H1 (cell line): ENCODE measurements at regions not wholly inside any gene's neighbourhood (a gene's known extent, or its start where the extent isn't known, plus 50 kb on each side); places are given as distances from the start of the nearest gene placed in this dataset.

Experiments
- CTCF ChIA-PET: fragments of 300-600 bp; sonication (Branson Sonifier 250); formaldehyde crosslinking; loops from one replicate; lab custom pipeline; 2021; ENCODE audit not compliant: partially characterized antibody; lab: Charles Lee
- POLR2A ChIA-PET: fragments of 300-600 bp; sonication (Branson Sonifier 250); formaldehyde crosslinking; loops from one replicate; lab custom pipeline; 2021; ENCODE audit warnings: inconsistent platforms; ENCODE audit not compliant: partially characterized antibody; lab: Charles Lee
- DNase-seq, 2 experiments: peaks; one replicate each; pipeline versions ENCODE4 v3.0.0 to v3.0.0-alpha.2; 2010 to 2022; ENCODE audit warnings: low spot score in 2 of 2, low read depth in 1 of 2, mixed read lengths in 1 of 2
- FAIRE-seq: peaks from 2 replicates; lab custom pipeline; 2011; peaks lifted over from hg19 to GRCh38; lab: Jason Lieb, UNC
- H2AFZ ChIP-seq: 2 replicates; pipeline ENCODE4 v1.8.1; 2012; ENCODE audit warnings: low read length, inconsistent platforms
- H2AK5ac ChIP-seq: 2 replicates; pipeline ENCODE4 v1.6.1; 2013; ENCODE audit warnings: low read depth, low read length
- H2BK120ac ChIP-seq: replicated peaks from 2 replicates; pipeline ENCODE3; 2013; ENCODE audit warnings: low read depth, low read length, inconsistent platforms
- H2BK12ac ChIP-seq: 2 replicates; pipeline ENCODE4 v1.6.1; 2013; ENCODE audit warnings: low read depth, low read length
- H2BK15ac ChIP-seq: 2 replicates; pipeline ENCODE4 v1.6.1; 2013; ENCODE audit warnings: low read length
- H2BK20ac ChIP-seq: 2 replicates; pipeline ENCODE4 v1.6.1; 2013; ENCODE audit warnings: low read length
- H2BK5ac ChIP-seq: 2 replicates; pipeline ENCODE4 v1.6.1; 2013; ENCODE audit warnings: low read depth, low read length
- H3K14ac ChIP-seq: 2 replicates; pipeline ENCODE4 v1.6.1; 2013; ENCODE audit warnings: inconsistent platforms; ENCODE audit not compliant: insufficient read length
- H3K18ac ChIP-seq: 2 replicates; pipeline ENCODE4 v1.6.1; 2013; ENCODE audit warnings: low read length; ENCODE audit errors: extremely low read depth
- H3K23ac ChIP-seq: 2 replicates; pipeline ENCODE4 v1.6.1; 2013; ENCODE audit warnings: inconsistent platforms; ENCODE audit not compliant: insufficient read length
- H3K23me2 ChIP-seq: 2 replicates; pipeline ENCODE4 v1.6.1; 2013; ENCODE audit warnings: low read depth, low read length
- H3K27ac ChIP-seq: 2 replicates; pipeline ENCODE4 v1.6.1; 2011; ENCODE audit warnings: low read depth, low read length, inconsistent platforms
- H3K27me3 ChIP-seq, 4 experiments: replicated peaks in 1 of 4; 1 replicate in 1 of 4; 2 replicates in 3 of 4; pipeline versions ENCODE4 v1.6.1 to v1.8.1; 2011 to 2013; ENCODE audit warnings: low read length in 3 of 4, mild to moderate bottlenecking in 3 of 4, inconsistent platforms in 2 of 4, mixed read lengths in 2 of 4, moderate library complexity in 1 of 4; ENCODE audit not compliant: control insufficient read depth in 3 of 4, insufficient read depth in 3 of 4; ENCODE audit errors: extremely low read depth in 1 of 4
- H3K36me3 ChIP-seq, 4 experiments: 2 replicates each; pipeline versions ENCODE4 v1.6.1 to v1.8.1; 2011 to 2013; ENCODE audit warnings: mild to moderate bottlenecking in 4 of 4, low read length in 3 of 4, moderate library complexity in 2 of 4, control low read depth in 1 of 4, inconsistent platforms in 1 of 4; ENCODE audit not compliant: insufficient read depth in 4 of 4, control insufficient read depth in 2 of 4
- H3K4ac ChIP-seq: replicated peaks from 2 replicates; pipeline ENCODE3; 2013; ENCODE audit warnings: low read length, low read depth, mixed read lengths, inconsistent platforms; ENCODE audit not compliant: insufficient read length
- H3K4me1 ChIP-seq, 4 experiments: replicated peaks in 1 of 4; 1 replicate in 1 of 4; 2 replicates in 3 of 4; pipeline versions ENCODE4 v1.6.1 to v1.8.1; 2011 to 2013; ENCODE audit warnings: low read length in 3 of 4, inconsistent platforms in 2 of 4, mixed read lengths in 1 of 4; ENCODE audit not compliant: insufficient read depth in 4 of 4, control insufficient read depth in 3 of 4
- H3K4me2 ChIP-seq, 2 experiments: 2 replicates each; pipeline versions ENCODE4 v1.6.1 to v1.8.1; 2011 to 2013; ENCODE audit warnings: low read depth in 2 of 2, low read length in 2 of 2, control low read depth in 1 of 2, inconsistent platforms in 1 of 2, mild to moderate bottlenecking in 1 of 2; ENCODE audit not compliant: insufficient read depth in 1 of 2
- H3K4me3 ChIP-seq, 4 experiments: fragments of 200-600, 300-600 bp in 1 of 4; sonication (generic), shearing (Covaris generic), sonication (Bioruptor Twin) in 1 of 4; 2 replicates each; pipeline versions ENCODE4 v1.5.1 to v1.8.1; 2011 to 2016; ENCODE audit warnings: low read length in 4 of 4, low read depth in 3 of 4, control low read depth in 2 of 4, inconsistent platforms in 2 of 4, mild to moderate bottlenecking in 2 of 4, mixed read lengths in 1 of 4, moderate library complexity in 1 of 4; ENCODE audit not compliant: insufficient read depth in 2 of 4; ENCODE audit errors: extremely low read depth in 1 of 4
- H3K56ac ChIP-seq: replicated peaks from 2 replicates; pipeline ENCODE3; 2013; ENCODE audit warnings: low read depth, mild to moderate bottlenecking, mixed read lengths, low read length, inconsistent platforms; ENCODE audit not compliant: insufficient read length
- H3K79me1 ChIP-seq: 2 replicates; pipeline ENCODE4 v1.6.1; 2013; ENCODE audit warnings: low read depth, low read length, control low read depth
- H3K79me2 ChIP-seq, 2 experiments: 2 replicates each; pipeline versions ENCODE4 v1.6.1 to v1.8.1; 2012 to 2013; ENCODE audit warnings: low read length in 2 of 2, mild to moderate bottlenecking in 2 of 2, inconsistent platforms in 1 of 2; ENCODE audit not compliant: insufficient read depth in 2 of 2, control insufficient read depth in 1 of 2
- H3K9ac ChIP-seq, 4 experiments: replicated peaks in 1 of 4; 1 replicate in 1 of 4; 2 replicates in 3 of 4; pipeline versions ENCODE4 v1.6.1 to v1.8.1; 2011 to 2013; ENCODE audit warnings: low read depth in 3 of 4, low read length in 3 of 4, control low read depth in 2 of 4, mild to moderate bottlenecking in 2 of 4, moderate library complexity in 2 of 4, inconsistent platforms in 1 of 4; ENCODE audit errors: extremely low read depth in 1 of 4
- H3K9me3 ChIP-seq, 2 experiments: 2 replicates each; pipeline versions ENCODE4 v1.6.1 to v1.8.1; 2012 to 2013; ENCODE audit warnings: mild to moderate bottlenecking in 2 of 2, moderate library complexity in 2 of 2, control low read depth in 1 of 2, inconsistent platforms in 1 of 2, low read depth in 1 of 2, low read length in 1 of 2, mixed read lengths in 1 of 2; ENCODE audit not compliant: insufficient read depth in 2 of 2
- H4K20me1 ChIP-seq, 2 experiments: replicated peaks in 1 of 2; 2 replicates each; pipeline versions ENCODE3 to v1.8.1; 2011 to 2013; ENCODE audit warnings: inconsistent platforms in 2 of 2, low read length in 2 of 2, mild to moderate bottlenecking in 1 of 2; ENCODE audit not compliant: insufficient read depth in 2 of 2, control insufficient read depth in 1 of 2
- H4K5ac ChIP-seq: 2 replicates; pipeline ENCODE4 v1.6.1; 2013; ENCODE audit warnings: low read length, low read depth, mixed read lengths, inconsistent platforms; ENCODE audit not compliant: insufficient read length
- H4K8ac ChIP-seq: 2 replicates; pipeline ENCODE4 v1.8.0; 2013; ENCODE audit warnings: mild to moderate bottlenecking, moderate library complexity, low read length, inconsistent platforms; ENCODE audit not compliant: insufficient read depth; ENCODE audit errors: extremely low read depth
- H4K91ac ChIP-seq: replicated peaks from 2 replicates; pipeline ENCODE3; 2013; ENCODE audit warnings: low read length, mixed read lengths, inconsistent platforms; ENCODE audit not compliant: insufficient read length
- ATF2 ChIP-seq: IDR thresholded peaks from 2 replicates; pipeline ENCODE4 v1.6.1; 2012; ENCODE audit warnings: low read length, inconsistent platforms
- CBX5 ChIP-seq: fragments of 300-800, 300-1000 bp; sonication (generic); IDR thresholded peaks from 2 replicates; pipeline ENCODE4 v1.7.1; 2016; ENCODE audit warnings: antibody characterized with exemption, low read length, low read depth
- HDAC6 ChIP-seq: IDR thresholded peaks from one replicate; pipeline ENCODE4 v1.7.1; 2012; ENCODE audit warnings: low read depth, mild to moderate bottlenecking, inconsistent platforms, low read length, moderate library complexity
- SIRT6 ChIP-seq: IDR thresholded peaks from one replicate; pipeline ENCODE4 v1.7.1; 2012; ENCODE audit warnings: low read length, inconsistent platforms
- SP2 ChIP-seq: IDR thresholded peaks from 2 replicates; pipeline ENCODE4 v1.6.1; 2012; ENCODE audit warnings: mild to moderate bottlenecking, low read length, inconsistent platforms
- TAF1 ChIP-seq: IDR thresholded peaks from 2 replicates; pipeline ENCODE4 v1.6.1; 2011; ENCODE audit warnings: mild to moderate bottlenecking, low read depth, low read length
- YY1 ChIP-seq: IDR thresholded peaks from 2 replicates; pipeline ENCODE4 v1.6.1; 2011; ENCODE audit warnings: low read depth, mild to moderate bottlenecking, low read length
- WGBS, 2 experiments: shearing (Covaris generic) in 1 of 2; methylation state at CpG; one replicate each; pipeline versions ENCODE4 v1.1.6 to v1.1.7; 2013 to 2015; ENCODE audit warnings: low lambda C conversion rate in 2 of 2, mixed read lengths in 2 of 2, inconsistent platforms in 1 of 2, low coverage in 1 of 2, missing lambda C conversion rate in 1 of 2; ENCODE audit not compliant: insufficient replicate concordance in 2 of 2, insufficient coverage in 1 of 2, insufficient read length in 1 of 2; ENCODE audit errors: extremely low coverage in 1 of 2, missing lambda C conversion rate in 1 of 2; 5-methylcytosine and 5-hydroxymethylcytosine counted together
- TF ChIP-seq, protein P1 (sequence below): IDR thresholded peaks from 2 replicates; pipeline ENCODE4 v1.6.1; 2012; ENCODE audit warnings: inconsistent platforms

DNA sequence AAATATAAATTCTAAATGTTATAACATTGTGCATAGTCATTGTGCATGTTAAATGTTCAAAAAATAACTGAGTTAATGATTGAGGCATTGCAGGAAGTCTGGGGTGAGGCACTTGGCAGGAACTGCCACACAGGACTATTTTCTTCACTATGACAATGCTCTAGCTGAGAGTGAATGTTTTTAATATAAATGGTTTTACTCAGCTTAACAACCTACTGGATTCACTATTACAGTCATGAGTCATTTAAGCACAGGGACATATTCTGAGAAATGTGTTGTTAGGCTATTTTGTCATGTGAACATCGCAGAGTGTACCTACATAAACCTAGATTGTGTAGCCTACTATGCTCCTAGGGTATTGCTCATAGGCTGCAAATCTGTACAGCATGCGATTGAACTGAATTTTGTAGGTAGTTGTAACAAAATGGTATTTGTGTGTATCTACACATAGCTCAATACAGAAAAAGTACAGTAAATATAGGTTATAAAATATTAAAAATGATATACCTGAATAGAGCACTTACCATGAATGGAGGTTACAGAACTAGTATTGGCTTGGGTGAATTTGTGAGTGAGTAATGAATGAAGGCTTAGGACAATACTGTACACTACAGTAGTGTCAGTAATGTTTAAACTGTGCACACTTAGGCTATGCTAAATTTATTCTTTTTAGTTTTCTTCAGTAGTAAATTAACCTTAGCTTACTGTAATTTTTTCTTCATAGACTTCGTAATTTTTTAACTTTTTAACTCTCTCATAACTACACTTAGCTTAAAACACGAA, 346.1 kb upstream of the PTGER4 start:
- no peak overlapping the region for H2BK15ac ChIP-seq
- TF ChIP-seq CBX5: no peak
- TF ChIP-seq, protein P1, sequence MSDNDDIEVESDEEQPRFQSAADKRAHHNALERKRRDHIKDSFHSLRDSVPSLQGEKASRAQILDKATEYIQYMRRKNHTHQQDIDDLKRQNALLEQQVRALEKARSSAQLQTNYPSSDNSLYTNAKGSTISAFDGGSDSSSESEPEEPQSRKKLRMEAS: no peak
- no peak for TF ChIP-seq SIRT6
- no peak for TF ChIP-seq HDAC6
- no peak for TF ChIP-seq YY1
- TF ChIP-seq TAF1: no peak
- TF ChIP-seq ATF2: no peak
- TF ChIP-seq SP2: no peak
- no peak overlapping the region for H3K4me3 ChIP-seq
- CTCF ChIA-PET: interaction anchor here (1.1 to 1.5 kb wide), 2 partner anchors 45 to 123 kb away, joined by 3 to 5 read pairs; no protein-coding TSS in a partner anchor
- DNase-seq (no peak), FAIRE-seq (no peak)
- H3K4me2 ChIP-seq: no peak overlapping the region
- no peak overlapping the region for H3K14ac ChIP-seq
- H3K27ac ChIP-seq: no peak overlapping the region
- no peaks in the 10 kb centered on the region for H3K4me1 ChIP-seq
- POLR2A ChIA-PET: no interaction called here
- H4K20me1 ChIP-seq: no peaks in the 10 kb centered on the region
- no peaks in the 10 kb centered on the region for H3K9me3 ChIP-seq
- no peaks in the 10 kb centered on the region for H3K27me3 ChIP-seq
- H3K4ac ChIP-seq: no peak overlapping the region
- H2BK5ac ChIP-seq: no peak overlapping the region
- H3K23me2 ChIP-seq: no peaks in the 10 kb centered on the region
- no peak overlapping the region for H2AK5ac ChIP-seq
- no peak overlapping the region for H2AFZ ChIP-seq
- WGBS, 2 experiments: 85 to 100% methylated on average over 2 to 4 of the region's 4 CpGs
- H3K79me2 ChIP-seq: no peaks in the 10 kb centered on the region
- H2BK20ac ChIP-seq: no peak overlapping the region
- H3K56ac ChIP-seq: no peak overlapping the region
- H3K36me3 ChIP-seq: no peaks in the 10 kb centered on the region
- no peaks in the 10 kb centered on the region for H3K79me1 ChIP-seq
- no peak overlapping the region for H4K8ac ChIP-seq
- H2BK12ac ChIP-seq: no peak overlapping the region
- no peak overlapping the region for H4K5ac ChIP-seq
- no peak overlapping the region for H3K9ac ChIP-seq
- no peak overlapping the region for H3K18ac ChIP-seq
- H3K23ac ChIP-seq: no peak overlapping the region
- H4K91ac ChIP-seq: no peak overlapping the region
- no peak overlapping the region for H2BK120ac ChIP-seq
